B cell (primary cell): ENCODE measurements at regions not wholly inside any gene's neighbourhood (a gene's known extent, or its start where the extent isn't known, plus 50 kb on each side); places are given as distances from the start of the nearest gene placed in this dataset.

Experiments used
- ATAC-seq: fragments of 200-7000 bp; cut with Tn5 transposase; one replicate; pipeline ENCODE4 v1.10.0; 2021; ENCODE audit warnings: low read depth, mild to moderate bottlenecking, moderate number of reproducible peaks, moderate library complexity
- CTCF ChIA-PET: fragments of 350-600 bp; sonication (Branson Sonifier 250); formaldehyde crosslinking; loops from one replicate; lab custom pipeline; 2021; ENCODE audit warnings: antibody characterized with exemption, inconsistent platforms; lab: Charles Lee
- POLR2A ChIA-PET: fragments of 350-600 bp; sonication (Branson Sonifier 250); formaldehyde crosslinking; loops from one replicate; lab custom pipeline; 2021; ENCODE audit warnings: antibody characterized with exemption; lab: Charles Lee
- DNase-seq: peaks from one replicate; pipeline ENCODE4 v3.0.0; 2013
- H2AFZ ChIP-seq: 2 replicates; pipeline ENCODE4 v1.6.1; 2012; ENCODE audit warnings: mild to moderate bottlenecking, low read depth, low read length; ENCODE audit not compliant: insufficient read depth, poor library complexity, severe bottlenecking
- H3K27ac ChIP-seq, 2 donors: 1 replicate in 1 of 2; 2 replicates in 1 of 2; pipeline ENCODE4 v1.5.1; 2012 to 2013; ENCODE audit warnings: low read length in 2 of 2, mild to moderate bottlenecking in 2 of 2, moderate library complexity in 1 of 2
- H3K27me3 ChIP-seq, 4 experiments: fragments of 200-600 bp in 1 of 4; sonication (generic) in 1 of 4; replicated peaks in 1 of 4; 1 replicate in 2 of 4; 2 replicates in 2 of 4; pipeline versions ENCODE4 v1.6.1 to v1.7.0; 2013 to 2016; ENCODE audit warnings: low read length in 3 of 4, mild to moderate bottlenecking in 2 of 4, mixed read lengths in 1 of 4, moderate library complexity in 1 of 4; ENCODE audit not compliant: insufficient read depth in 4 of 4, control insufficient read depth in 3 of 4; ENCODE audit errors: control extremely low read depth in 1 of 4
- H3K36me3 ChIP-seq, 2 experiments: replicated peaks in 1 of 2; 1 replicate in 1 of 2; 2 replicates in 1 of 2; pipeline versions ENCODE4 v1.6.1 to v1.7.1; 2013; ENCODE audit warnings: low read length in 1 of 2; ENCODE audit not compliant: insufficient read depth in 2 of 2, control insufficient read depth in 1 of 2; ENCODE audit errors: control extremely low read depth in 1 of 2, extremely low read depth in 1 of 2
- H3K4me1 ChIP-seq, 2 donors: fragments of 200-600 bp in 1 of 2; sonication (generic) in 1 of 2; 1 replicate in 1 of 2; 2 replicates in 1 of 2; pipeline versions ENCODE4 v1.5.1 to v1.6.1; 2013 to 2017; ENCODE audit warnings: low read length in 2 of 2; ENCODE audit not compliant: control insufficient read depth in 2 of 2, insufficient read depth in 2 of 2
- H3K4me2 ChIP-seq: replicated peaks from 2 replicates; pipeline ENCODE3; 2012; ENCODE audit warnings: mild to moderate bottlenecking, low read depth, low read length; ENCODE audit not compliant: poor library complexity, severe bottlenecking
- H3K4me3 ChIP-seq, 5 experiments: fragments of 200-600 bp in 1 of 5; sonication (generic) in 1 of 5; 1 replicate in 3 of 5; 2 replicates in 2 of 5; pipeline versions ENCODE4 v1.5.1 to v1.7.0; 2011 to 2016; ENCODE audit warnings: low read length in 4 of 5, mild to moderate bottlenecking in 4 of 5, low read depth in 2 of 5, control low read depth in 1 of 5, moderate library complexity in 1 of 5; ENCODE audit not compliant: insufficient read depth in 1 of 5; ENCODE audit errors: control extremely low read depth in 1 of 5, extremely low read depth in 1 of 5
- H3K79me2 ChIP-seq: fragments of 200-600 bp; sonication (generic); one replicate; pipeline ENCODE4 v1.6.0; 2016; ENCODE audit warnings: low read length; ENCODE audit not compliant: control insufficient read depth, insufficient read depth
- H3K9ac ChIP-seq: fragments of 200-600 bp; sonication (generic); 2 replicates; pipeline ENCODE4 v1.6.1; 2017; ENCODE audit warnings: mild to moderate bottlenecking, low read length, moderate library complexity
- H3K9me3 ChIP-seq, 3 donors: one replicate each; pipeline versions ENCODE4 v1.6.1 to v1.7.1; 2013; ENCODE audit warnings: low read length in 2 of 3; ENCODE audit not compliant: control insufficient read depth in 2 of 3, insufficient read depth in 1 of 3; ENCODE audit errors: control extremely low read depth in 1 of 3
- H4K20me1 ChIP-seq: 2 replicates; pipeline ENCODE4 v1.6.0; 2012; ENCODE audit warnings: mild to moderate bottlenecking, low read length; ENCODE audit not compliant: insufficient read depth, control insufficient read depth, poor library complexity, severe bottlenecking
- H3K27ac Mint-ChIP-seq: one replicate; pipeline ENCODE4 v1.8.0; 2021; ENCODE audit warnings: mixed read lengths
- H3K27me3 Mint-ChIP-seq: one replicate; pipeline ENCODE4 v1.8.0; 2021; ENCODE audit warnings: mixed read lengths
- H3K4me1 Mint-ChIP-seq: one replicate; pipeline ENCODE4 v1.8.0; 2021; ENCODE audit warnings: mixed read lengths
- H3K4me3 Mint-ChIP-seq: one replicate; pipeline ENCODE4 v1.8.0; 2021; ENCODE audit warnings: mixed read lengths
- H3K9me3 Mint-ChIP-seq: one replicate; pipeline ENCODE4 v1.8.0; 2022; ENCODE audit warnings: mixed read lengths; ENCODE audit not compliant: insufficient read depth
- CTCF ChIP-seq: fragments of 200-600 bp; IDR thresholded peaks from one replicate; pipeline ENCODE4 v1.8.0; 2022; ENCODE audit warnings: antibody characterized with exemption, mild to moderate bottlenecking
- EZH2 ChIP-seq: IDR thresholded peaks from 2 replicates; pipeline ENCODE4 v1.6.1; 2012; ENCODE audit warnings: borderline replicate concordance, low read depth, mild to moderate bottlenecking, moderate library complexity, low read length; ENCODE audit not compliant: insufficient read depth, poor library complexity, severe bottlenecking
- WGBS: methylation state at CpG from one replicate; pipeline ENCODE4 v1.1.5; 2013; ENCODE audit warnings: missing lambda C conversion rate; ENCODE audit not compliant: insufficient coverage; 5-methylcytosine and 5-hydroxymethylcytosine counted together
- intact Hi-C: fragments of 100-400 bp; cut with micrococcal nuclease; formaldehyde crosslinking; loops from one replicate; pipeline ENCODE4 v1.10.0; 2022

- intact Hi-C loops: no loop called here
- ATAC-seq (no peak), DNase-seq (no peak)
- Mint-ChIP-seq H3K4me1 (no peaks in the 10 kb centered on the region), H3K27me3 (peaks cover 12% of the 10 kb centered on the region), H3K27ac (no peak overlapping the region), H3K4me3 (no peak overlapping the region), H3K9me3 (no peaks in the 10 kb centered on the region)
- H3K27me3 ChIP-seq: peaks cover 0 to 3% (median 0%) of the 10 kb centered on the region in 4 experiments
- no peaks in the 10 kb centered on the region for H3K79me2 ChIP-seq
- no peaks in the 10 kb centered on the region for H4K20me1 ChIP-seq
- no peak overlapping the region for H3K9ac ChIP-seq
- H3K4me2 ChIP-seq: no peak overlapping the region
- WGBS: 65% methylated on average over 3 of the region's 4 CpGs
- no peak overlapping the region for H3K27ac ChIP-seq
- ChIA-PET CTCF (no interaction called here), POLR2A (no interaction called here)
- no peak overlapping the region for H3K4me3 ChIP-seq
- TF ChIP-seq EZH2 (no peak), CTCF (no peak)
- no peaks in the 10 kb centered on the region for H3K9me3 ChIP-seq
- no peaks in the 10 kb centered on the region for H3K4me1 ChIP-seq
- H3K36me3 ChIP-seq: no peaks in the 10 kb centered on the region
- H2AFZ ChIP-seq: no peak overlapping the region
Measured at GRCh38 chr5:74382987-74383593, 257.4 kb downstream of the ENC1 start.

- Histone ChIP-seq H3K9ac (no peak overlapping the region), H3K4me1 (no peaks in the 10 kb centered on the region), H3K27me3 (peaks cover 0 to 3% (median 0%) of the 10 kb centered on the region in 4 experiments), H4K20me1 (no peaks in the 10 kb centered on the region), H3K27ac (no peak overlapping the region), H3K36me3 (no peaks in the 10 kb centered on the region), H2AFZ (no peak overlapping the region), H3K9me3 (no peaks in the 10 kb centered on the region), H3K79me2 (no peaks in the 10 kb centered on the region), H3K4me3 (no peak overlapping the region), H3K4me2 (no peak overlapping the region)
- ChIA-PET CTCF (no interaction called here), POLR2A (no interaction called here)
- Mint-ChIP-seq H3K9me3 (no peaks in the 10 kb centered on the region), H3K27ac (no peak overlapping the region), H3K27me3 (peaks cover 12% of the 10 kb centered on the region), H3K4me1 (no peaks in the 10 kb centered on the region), H3K4me3 (no peak overlapping the region)
- intact Hi-C loops: no loop called here
- ATAC-seq: no peak
- TF ChIP-seq CTCF (no peak), EZH2 (no peak)
- no peak for DNase-seq
- WGBS: 100% methylated on average over 1 of the region's 3 CpGs
Measured at GRCh38 chr5:74382123-74382855, 258.2 kb downstream of the ENC1 start.
